ENCODE measurements at regions not wholly inside any gene's neighbourhood (a gene's known extent, or its start where the extent isn't known, plus 50 kb on each side); places are given as distances from the start of the nearest gene placed in this dataset.

GRCh38 chr17:79184219-79184618 is 109.6 kb downstream of the ENGASE start:
- no peak for TF ChIP-seq CTCF (IDR thresholded peaks at IDR 0.05; ENCODE audit: insufficient read depth, missing control alignments)
- no peak for FAIRE-seq

GRCh38 chr17:79183293-79184158 is 108.9 kb downstream of the ENGASE start:
- no peak for FAIRE-seq
- DNase-seq (ENCODE audit: insufficient read length, low spot score) = peak; percentile 90
- TF ChIP-seq CTCF (IDR thresholded peaks at IDR 0.05; ENCODE audit: insufficient read depth, missing control alignments) = peak; percentile 25

More at GRCh38 chr17:79184219-79184618, 109.6 kb downstream of the ENGASE start:
- no peak for DNase-seq (ENCODE audit: insufficient read length, low spot score)

- FAIRE-seq = no peak
- no peak for TF ChIP-seq CTCF (IDR thresholded peaks at IDR 0.05; ENCODE audit: insufficient read depth, missing control alignments)
- no peak for DNase-seq (ENCODE audit: insufficient read length, low spot score)
Observed at GRCh38 chr17:79183043-79183292, 108.3 kb downstream of the ENGASE start.

- no peak for FAIRE-seq
- DNase-seq (ENCODE audit: insufficient read length, low spot score) = no peak
- no peak for TF ChIP-seq CTCF (IDR thresholded peaks at IDR 0.05; ENCODE audit: insufficient read depth, missing control alignments)
Observed at GRCh38 chr17:79182176-79183042, 107.8 kb downstream of the ENGASE start.

- DNase-seq (ENCODE audit: insufficient read length, low spot score) (no peak), FAIRE-seq (no peak)
- TF ChIP-seq CTCF (IDR thresholded peaks at IDR 0.05; ENCODE audit: insufficient read depth, missing control alignments) = no peak
Observed at GRCh38 chr17:79180358-79181005, 105.9 kb downstream of the ENGASE start.

- no peak for FAIRE-seq
- DNase-seq (ENCODE audit: insufficient read length, low spot score) = no peak
- no peak for TF ChIP-seq CTCF (IDR thresholded peaks at IDR 0.05; ENCODE audit: insufficient read depth, missing control alignments)
Observed at GRCh38 chr17:79179334-79179733, 104.7 kb downstream of the ENGASE start.
